Uterus (tissue), 3 donors: ENCODE measurements at regions not wholly inside any gene's neighbourhood (a gene's known extent, or its start where the extent isn't known, plus 50 kb on each side); places are given as distances from the start of the nearest gene placed in this dataset.

ENCODE experiments used
- DNase-seq, 2 donors: peaks; one replicate each; pipeline ENCODE4 v3.0.0-alpha.2; 2019 to 2020
- H3K27ac ChIP-seq, 2 donors: fragments of 200-600 bp; sonication (generic); 1 replicate in 1 of 2; 2 replicates in 1 of 2; pipeline ENCODE4 v1.5.1; 2016 to 2018
- H3K27me3 ChIP-seq, 2 donors: fragments of 200-600 bp; sonication (generic); one replicate each; pipeline ENCODE4 v1.5.1; 2018 to 2019; ENCODE audit warnings: control low read depth in 1 of 2
- H3K36me3 ChIP-seq, 2 donors: fragments of 200-600 bp; sonication (generic); one replicate each; pipeline ENCODE4 v1.5.1; 2019; ENCODE audit warnings: control low read depth in 1 of 2
- H3K4me1 ChIP-seq, 2 donors: fragments of 200-600 bp; sonication (generic); one replicate each; pipeline ENCODE4 v1.5.1; 2018 to 2019; ENCODE audit warnings: control low read depth in 1 of 2
- H3K4me3 ChIP-seq, 2 donors: fragments of 200-600 bp; sonication (generic); 1 replicate in 1 of 2; 2 replicates in 1 of 2; pipeline ENCODE4 v1.5.1; 2018 to 2019; ENCODE audit warnings: mild to moderate bottlenecking in 1 of 2
- H3K9me3 ChIP-seq, 2 donors: fragments of 200-600 bp; sonication (generic); one replicate each; pipeline ENCODE4 v1.5.1; 2019; ENCODE audit warnings: control low read depth in 1 of 2
- POLR2A ChIP-seq, 2 donors: fragments of 450-650 bp; IDR thresholded peaks; one replicate each; pipeline ENCODE4 v1.6.1; 2016; ENCODE audit warnings: antibody characterized with exemption in 2 of 2, mild to moderate bottlenecking in 1 of 2, moderate library complexity in 1 of 2
- intact Hi-C: fragments of 100-400 bp; cut with DNase I; formaldehyde crosslinking; loops from one replicate; pipeline ENCODE4 v1.15.1; 2023; ENCODE audit warnings: low total_unique reads
- TF ChIP-seq, protein P1 (sequence below), 4 experiments: fragments of 200-600 bp in 2 of 4; fragments of 450-650 bp in 2 of 4; sonication (generic) in 2 of 4; IDR thresholded peaks; one replicate each; pipeline ENCODE4 v1.5.1; 2016 to 2019; ENCODE audit warnings: antibody characterized with exemption in 4 of 4, mild to moderate bottlenecking in 2 of 4, moderate library complexity in 1 of 4
- donor health status: DM: yes; HTN: yes; CAD: no.

DNA sequence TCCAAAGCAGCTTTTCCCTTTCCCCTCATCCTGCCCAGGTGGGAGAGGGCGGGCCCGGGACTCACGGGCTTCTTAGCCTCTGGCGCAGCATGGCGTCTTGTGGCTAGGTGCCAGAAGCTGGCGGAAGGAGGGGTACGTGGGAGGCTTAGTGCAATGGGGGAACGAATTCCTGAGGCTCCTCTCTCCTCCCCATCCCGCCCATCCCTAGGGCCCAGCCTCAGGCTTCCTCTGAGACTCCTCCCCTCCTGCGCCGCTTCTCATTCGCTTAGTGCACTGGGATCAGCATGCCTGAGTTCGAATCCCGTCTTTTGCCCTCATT lies 297.8 kb downstream of the ZNF536 start:
- intact Hi-C loops: loop anchor here (10.0 kb wide), 1 partner anchor 1555 kb away; no protein-coding TSS in a partner anchor
- TF ChIP-seq, protein P1, sequence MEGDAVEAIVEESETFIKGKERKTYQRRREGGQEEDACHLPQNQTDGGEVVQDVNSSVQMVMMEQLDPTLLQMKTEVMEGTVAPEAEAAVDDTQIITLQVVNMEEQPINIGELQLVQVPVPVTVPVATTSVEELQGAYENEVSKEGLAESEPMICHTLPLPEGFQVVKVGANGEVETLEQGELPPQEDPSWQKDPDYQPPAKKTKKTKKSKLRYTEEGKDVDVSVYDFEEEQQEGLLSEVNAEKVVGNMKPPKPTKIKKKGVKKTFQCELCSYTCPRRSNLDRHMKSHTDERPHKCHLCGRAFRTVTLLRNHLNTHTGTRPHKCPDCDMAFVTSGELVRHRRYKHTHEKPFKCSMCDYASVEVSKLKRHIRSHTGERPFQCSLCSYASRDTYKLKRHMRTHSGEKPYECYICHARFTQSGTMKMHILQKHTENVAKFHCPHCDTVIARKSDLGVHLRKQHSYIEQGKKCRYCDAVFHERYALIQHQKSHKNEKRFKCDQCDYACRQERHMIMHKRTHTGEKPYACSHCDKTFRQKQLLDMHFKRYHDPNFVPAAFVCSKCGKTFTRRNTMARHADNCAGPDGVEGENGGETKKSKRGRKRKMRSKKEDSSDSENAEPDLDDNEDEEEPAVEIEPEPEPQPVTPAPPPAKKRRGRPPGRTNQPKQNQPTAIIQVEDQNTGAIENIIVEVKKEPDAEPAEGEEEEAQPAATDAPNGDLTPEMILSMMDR (IDR thresholded peaks at IDR 0.05): no peak
- TF ChIP-seq POLR2A (IDR thresholded peaks at IDR 0.05): no peak
- Histone ChIP-seq H3K27ac (peak overlapping the region; percentile 47 to 68), H3K9me3 (no peaks in the 10 kb centered on the region), H3K4me1 (no peaks in the 10 kb centered on the region), H3K4me3 (peak overlapping the region in 1 of 2 donors; percentile 13), H3K27me3 (no peaks in the 10 kb centered on the region), H3K36me3 (no peaks in the 10 kb centered on the region)
- peak; percentile 74 to 81 for DNase-seq

DNA sequence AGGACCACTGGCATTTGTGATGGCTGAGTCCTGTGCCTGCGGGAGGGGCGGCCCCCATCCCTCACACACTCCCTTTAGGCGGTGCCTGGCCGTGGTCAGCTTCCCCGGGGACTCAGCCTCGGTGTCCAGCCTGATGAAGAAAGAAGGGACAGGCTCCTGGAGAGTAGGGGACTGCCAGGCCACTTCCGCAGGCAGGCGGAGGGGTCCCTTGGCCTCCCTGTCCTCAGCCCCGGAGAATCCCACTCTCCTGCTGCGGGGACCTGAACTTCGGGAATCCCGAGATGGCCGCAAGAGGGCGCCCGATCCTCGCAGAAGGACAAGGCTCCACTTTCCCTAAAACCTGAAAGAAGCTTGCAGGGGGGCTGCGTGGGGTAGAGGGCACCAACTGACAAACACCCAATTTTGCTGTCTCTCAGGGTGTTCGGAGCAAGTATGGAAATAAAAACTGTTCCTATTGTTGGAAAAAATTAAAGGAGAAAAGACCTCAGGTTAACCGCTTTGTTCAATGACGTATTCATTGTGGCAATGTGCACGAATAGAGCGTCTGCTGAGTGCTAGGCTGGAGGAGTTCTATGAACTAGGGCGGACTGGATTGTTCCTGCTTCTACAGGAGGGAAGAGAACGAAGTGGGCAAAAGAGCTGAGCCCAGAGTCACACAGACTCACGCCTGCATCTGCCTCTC lies 297.3 kb downstream of the ZNF536 start:
- H3K27ac ChIP-seq: peak overlapping the region; percentile 47 to 68
- H3K27me3 ChIP-seq: no peaks in the 10 kb centered on the region
- H3K4me1 ChIP-seq: no peaks in the 10 kb centered on the region
- peak; percentile 81 for DNase-seq
- H3K9me3 ChIP-seq: no peaks in the 10 kb centered on the region
- TF ChIP-seq POLR2A (IDR thresholded peaks at IDR 0.05): no peak
- TF ChIP-seq, protein P1 (IDR thresholded peaks at IDR 0.05): peak; percentile 68 to 88 (median 86)
- H3K4me3 ChIP-seq: peak overlapping the region in 1 of 2 donors; percentile 13
- H3K36me3 ChIP-seq: no peaks in the 10 kb centered on the region
- intact Hi-C loops: loop anchor here (10.0 kb wide), 1 partner anchor 1555 kb away; no protein-coding TSS in a partner anchor

DNA sequence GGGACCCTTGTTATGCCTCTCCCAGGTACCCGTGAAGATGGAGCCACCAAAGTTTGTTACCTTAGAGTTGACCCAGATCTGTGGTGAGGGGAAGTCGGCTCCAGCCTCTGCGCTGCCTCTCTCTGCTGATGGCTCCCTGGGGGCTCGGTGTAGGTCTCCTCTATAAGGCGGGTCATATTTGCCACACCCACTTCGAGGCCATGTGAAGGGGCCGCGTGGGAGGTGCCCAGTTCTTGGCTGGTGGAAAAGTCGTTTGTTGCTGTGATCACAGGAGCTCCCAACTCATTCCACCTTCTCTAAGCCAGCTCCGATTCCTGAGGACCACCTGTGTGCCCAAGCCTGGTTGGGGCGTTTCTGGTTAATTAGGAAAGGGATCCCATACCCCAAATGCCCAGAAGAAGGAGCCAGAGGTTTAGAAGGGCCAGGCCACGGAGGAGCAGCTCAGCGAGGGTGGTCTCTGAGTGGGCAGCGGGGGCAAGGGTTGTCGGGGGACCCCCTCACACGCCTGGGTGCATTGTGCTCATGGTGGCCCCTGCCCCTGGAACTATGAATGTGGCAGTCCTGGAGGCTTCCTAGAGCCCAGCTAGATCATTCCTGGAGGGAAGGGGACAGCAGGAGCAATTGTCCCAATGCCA lies 296.5 kb downstream of the ZNF536 start:
- Histone ChIP-seq H3K4me1 (no peaks in the 10 kb centered on the region), H3K4me3 (no peak overlapping the region), H3K9me3 (no peaks in the 10 kb centered on the region), H3K27me3 (no peaks in the 10 kb centered on the region), H3K36me3 (no peaks in the 10 kb centered on the region), H3K27ac (no peak overlapping the region)
- TF ChIP-seq, protein P1 (IDR thresholded peaks at IDR 0.05): no peak
- no peak for TF ChIP-seq POLR2A (IDR thresholded peaks at IDR 0.05)
- intact Hi-C loops: no loop called here
- no peak for DNase-seq

DNA sequence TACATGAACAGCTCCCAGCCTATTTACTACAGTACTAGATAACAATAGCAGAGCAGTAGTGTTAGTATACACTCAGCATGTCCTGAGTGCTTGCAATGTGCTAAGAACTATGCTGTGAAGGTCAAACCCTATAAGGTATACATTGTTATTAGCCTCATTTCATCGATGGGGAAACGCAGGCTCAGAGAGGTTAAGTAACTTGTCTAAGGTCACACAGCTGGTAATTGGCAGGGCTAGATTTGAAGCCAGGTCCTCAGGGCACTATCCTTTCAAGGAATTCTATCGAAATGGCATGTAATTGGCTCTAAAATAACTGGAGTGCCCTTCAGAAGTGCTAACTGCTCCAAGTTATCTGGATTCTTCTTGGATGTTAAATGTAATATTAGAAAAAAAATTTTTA lies 295.6 kb downstream of the ZNF536 start:
- Histone ChIP-seq H3K4me1 (no peaks in the 10 kb centered on the region), H3K27me3 (no peaks in the 10 kb centered on the region), H3K9me3 (no peaks in the 10 kb centered on the region), H3K36me3 (no peaks in the 10 kb centered on the region), H3K27ac (no peak overlapping the region), H3K4me3 (no peak overlapping the region)
- intact Hi-C loops: no loop called here
- DNase-seq: no peak
- no peak for TF ChIP-seq POLR2A (IDR thresholded peaks at IDR 0.05)
- TF ChIP-seq, protein P1 (IDR thresholded peaks at IDR 0.05): no peak

DNA sequence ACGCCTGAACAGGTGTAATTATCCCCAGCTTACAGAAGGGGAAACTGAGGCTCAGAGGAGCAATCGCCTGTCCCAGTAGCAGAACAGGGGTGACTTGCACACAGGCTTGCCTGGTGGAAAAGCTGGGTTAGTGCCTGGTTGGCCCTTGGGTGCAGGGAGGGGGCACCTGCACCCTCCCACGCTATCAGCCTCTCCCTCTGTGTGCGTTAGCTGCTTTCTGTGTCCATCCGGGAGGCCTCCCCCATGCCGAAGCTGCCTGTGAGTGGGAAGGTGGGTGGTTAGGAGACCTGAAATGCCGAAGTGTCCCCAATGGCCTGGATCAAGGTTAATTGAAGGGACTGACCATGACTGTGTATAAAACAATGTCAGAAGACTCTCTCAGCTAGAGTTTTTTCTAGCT lies 295.0 kb downstream of the ZNF536 start:
- Histone ChIP-seq H3K4me1 (no peaks in the 10 kb centered on the region), H3K36me3 (no peaks in the 10 kb centered on the region), H3K9me3 (no peaks in the 10 kb centered on the region), H3K27ac (no peak overlapping the region), H3K4me3 (no peak overlapping the region), H3K27me3 (no peaks in the 10 kb centered on the region)
- no peak for TF ChIP-seq POLR2A (IDR thresholded peaks at IDR 0.05)
- TF ChIP-seq, protein P1 (IDR thresholded peaks at IDR 0.05): no peak
- DNase-seq: no peak
- intact Hi-C loops: no loop called here
